ENCODE measurements at regions not wholly inside any gene's neighbourhood (a gene's known extent, or its start where the extent isn't known, plus 50 kb on each side); places are given as distances from the start of the nearest gene placed in this dataset.

GRCh38 chr1:218711001-218711400 is 365.9 kb downstream of the TGFB2 start (continued):
- no peak for TF ChIP-seq EED (IDR thresholded peaks at IDR 0.05; ENCODE audit: low read depth)

- in situ Hi-C loops (cut with MboI) = no loop called here
- Histone ChIP-seq H3K4me2 (ENCODE audit: control insufficient read depth, insufficient read depth) (no peak overlapping the region), H3K9me3 (replicated peaks; ENCODE audit: control insufficient read depth, insufficient read depth, low read length) (no peaks in the 10 kb centered on the region), H3K9ac (ENCODE audit: control insufficient read depth, insufficient read depth, low read length) (no peak overlapping the region), H3K79me2 (ENCODE audit: control insufficient read depth, insufficient read depth, low read length) (no peaks in the 10 kb centered on the region), H3K4me3 (no peak overlapping the region), H3K27me3 (replicated peaks in 1 of 2; ENCODE audit: control insufficient read depth in 2 of 2, insufficient read depth in 2 of 2, low read length in 1 of 2) (no peaks in the 10 kb centered on the region), H3K36me3 (ENCODE audit: control insufficient read depth in 2 of 2, insufficient read depth in 2 of 2, low read length in 1 of 2) (no peaks in the 10 kb centered on the region), H3K27ac (ENCODE audit: control insufficient read depth, insufficient read depth) (no peak overlapping the region), H3K4me1 (ENCODE audit: control insufficient read depth, insufficient read depth, low read length) (no peaks in the 10 kb centered on the region), H4K20me1 (ENCODE audit: control insufficient read depth, insufficient read depth) (no peaks in the 10 kb centered on the region), H2AFZ (ENCODE audit: control insufficient read depth, low read depth, low read length) (no peak overlapping the region)
- WGBS (ENCODE audit: insufficient coverage, insufficient replicate concordance, low lambda C conversion rate, missing lambda C conversion rate) = 46% methylated on average over 9 of the region's 9 CpGs
- ChIA-PET RAD21 (ENCODE audit: unreplicated experiment) (no interaction called here), CTCF (no interaction called here), POLR2A (no interaction called here), SMC1A (ENCODE audit: uncharacterized antibody, unreplicated experiment) (no interaction called here)
- no TSS peak for BruUV-seq (replicated peaks)
- FAIRE-seq (no peak), DNase-seq (ENCODE audit: low read depth, low spot score) (no peak), ATAC-seq (no peak)
- intact Hi-C loops (cut with micrococcal nuclease; ENCODE audit: unreplicated experiment) = no loop called here
- no peak for TF ChIP-seq RFX5 (IDR thresholded peaks at IDR 0.05; ENCODE audit: low read depth, low read length)
Measured at GRCh38 chr1:218711884-218712674, 366.9 kb downstream of the TGFB2 start.

GRCh38 chr1:218712677-218713076 is 367.5 kb downstream of the TGFB2 start:
- H3K27me3 ChIP-seq (replicated peaks in 1 of 2; ENCODE audit: control insufficient read depth in 2 of 2, insufficient read depth in 2 of 2, low read length in 1 of 2) = no peaks in the 10 kb centered on the region
- H2AFZ ChIP-seq (ENCODE audit: control insufficient read depth, low read depth, low read length) = no peak overlapping the region
- no peak overlapping the region for H3K9ac ChIP-seq (ENCODE audit: control insufficient read depth, insufficient read depth, low read length)
- no peak for DNase-seq (ENCODE audit: low read depth, low spot score)
- ChIA-PET SMC1A (ENCODE audit: uncharacterized antibody, unreplicated experiment) (no interaction called here), RAD21 (ENCODE audit: unreplicated experiment) (no interaction called here), CTCF (no interaction called here), POLR2A (no interaction called here)
- H4K20me1 ChIP-seq (ENCODE audit: control insufficient read depth, insufficient read depth) = no peaks in the 10 kb centered on the region
- in situ Hi-C loops (cut with MboI) = no loop called here
- TF ChIP-seq YBX1 (IDR thresholded peaks at IDR 0.05) (no peak), BACH1 (IDR thresholded peaks at IDR 0.05; ENCODE audit: borderline replicate concordance) (no peak), SMC3 (IDR thresholded peaks at IDR 0.05; ENCODE audit: borderline replicate concordance, low read length) (no peak), CBX5 (IDR thresholded peaks at IDR 0.05; ENCODE audit: low read depth) (no peak), STAT3 (IDR thresholded peaks at IDR 0.05; ENCODE audit: low read depth, low read length) (no peak), YY1 (IDR thresholded peaks at IDR 0.05; ENCODE audit: low read depth, low read length) (no peak)
- ATAC-seq = no peak
- no TSS peak for BruUV-seq (replicated peaks)
- H3K9me3 ChIP-seq (replicated peaks; ENCODE audit: control insufficient read depth, insufficient read depth, low read length) = no peaks in the 10 kb centered on the region
- intact Hi-C loops (cut with micrococcal nuclease; ENCODE audit: unreplicated experiment) = no loop called here
- no peaks in the 10 kb centered on the region for H3K79me2 ChIP-seq (ENCODE audit: control insufficient read depth, insufficient read depth, low read length)
- H3K27ac ChIP-seq (ENCODE audit: control insufficient read depth, insufficient read depth) = no peak overlapping the region
- WGBS (ENCODE audit: insufficient coverage, insufficient replicate concordance, low lambda C conversion rate, missing lambda C conversion rate) = 42% methylated on average over 5 of the region's 5 CpGs
- H3K4me3 ChIP-seq = no peak overlapping the region
- no peak for FAIRE-seq
- H3K36me3 ChIP-seq (ENCODE audit: control insufficient read depth in 2 of 2, insufficient read depth in 2 of 2, low read length in 1 of 2) = no peaks in the 10 kb centered on the region
- H3K4me2 ChIP-seq (ENCODE audit: control insufficient read depth, insufficient read depth) = no peak overlapping the region
- no peaks in the 10 kb centered on the region for H3K4me1 ChIP-seq (ENCODE audit: control insufficient read depth, insufficient read depth, low read length)

Data from GM12878 (cell line).